ENCODE measurements at regions not wholly inside any gene's neighbourhood (a gene's known extent, or its start where the extent isn't known, plus 50 kb on each side); places are given as distances from the start of the nearest gene placed in this dataset.

- H3K4me3 ChIP-seq, result no peak overlapping the region
- intact Hi-C loops (cut with DNase I), result no loop called here
- WGBS, result 90% methylated on average over 3 of the region's 3 CpGs
Measured at GRCh38 chr16:80104401-80104800, 436.4 kb upstream of the DYNLRB2 start.

GRCh38 chr16:80103463-80103862, 437.3 kb upstream of the DYNLRB2 start:
- Histone ChIP-seq H3K4me3 (no peak overlapping the region), H3K36me3 (no peaks in the 10 kb centered on the region), H3K4me1 (no peaks in the 10 kb centered on the region), H3K9me3 (no peaks in the 10 kb centered on the region), H3K27me3 (no peaks in the 10 kb centered on the region), H3K27ac (replicated peaks in 1 of 4) (no peak overlapping the region)
- DNase-seq (ENCODE audit: extremely low spot score), result no peak
- 91% methylated on average over 7 of the region's 7 CpGs for WGBS
- TF ChIP-seq POLR2AphosphoS5 (IDR thresholded peaks at IDR 0.05) (no peak), CTCF (IDR thresholded peaks at IDR 0.05) (no peak), POLR2A (IDR thresholded peaks at IDR 0.05; ENCODE audit: low read depth) (no peak), EP300 (IDR thresholded peaks at IDR 0.05) (no peak)
- intact Hi-C loops (cut with DNase I), result no loop called here

More at GRCh38 chr16:80104401-80104800, 436.4 kb upstream of the DYNLRB2 start:
- Histone ChIP-seq H3K9me3 (no peaks in the 10 kb centered on the region), H3K27me3 (no peaks in the 10 kb centered on the region), H3K36me3 (no peaks in the 10 kb centered on the region), H3K27ac (replicated peaks in 1 of 4) (no peak overlapping the region), H3K4me1 (no peaks in the 10 kb centered on the region)
- DNase-seq (ENCODE audit: extremely low spot score), result no peak
- TF ChIP-seq CTCF (IDR thresholded peaks at IDR 0.05) (no peak), POLR2AphosphoS5 (IDR thresholded peaks at IDR 0.05) (no peak), POLR2A (IDR thresholded peaks at IDR 0.05; ENCODE audit: low read depth) (no peak), EP300 (IDR thresholded peaks at IDR 0.05) (no peak)

- H3K27me3 ChIP-seq, result no peaks in the 10 kb centered on the region
- no peaks in the 10 kb centered on the region for H3K36me3 ChIP-seq
- no peak overlapping the region for H3K27ac ChIP-seq (replicated peaks in 1 of 4)
- no peaks in the 10 kb centered on the region for H3K4me1 ChIP-seq
- H3K4me3 ChIP-seq, result no peak overlapping the region
- H3K9me3 ChIP-seq, result peaks cover 0 to 10% (median 9%) of the 10 kb centered on the region in 4 donors
- DNase-seq (ENCODE audit: extremely low spot score), result no peak
- intact Hi-C loops (cut with DNase I), result no loop called here
- no peak for TF ChIP-seq POLR2AphosphoS5 (IDR thresholded peaks at IDR 0.05)
Measured at GRCh38 chr16:80100846-80101451, 439.8 kb upstream of the DYNLRB2 start.

DNA sequence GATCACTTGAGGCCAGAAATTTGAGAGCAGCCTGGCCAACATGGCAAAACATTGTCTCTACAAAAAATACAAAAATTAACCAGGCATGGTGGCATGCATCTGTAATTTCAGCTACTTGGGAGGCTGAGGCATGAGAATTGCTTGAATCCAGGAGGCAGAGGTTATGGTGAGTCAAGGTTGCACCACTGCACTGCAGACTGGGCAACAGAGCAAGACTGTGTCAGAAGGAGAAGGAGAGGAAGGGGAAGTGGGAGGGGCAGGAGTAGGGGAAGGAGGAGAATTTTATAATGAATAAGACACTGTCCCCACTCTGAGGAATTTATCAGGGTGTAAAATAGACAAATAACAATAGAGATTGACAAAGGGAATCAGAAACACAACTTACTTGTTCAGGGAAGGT, 440.6 kb upstream of the DYNLRB2 start:
- H3K9me3 ChIP-seq, result peaks cover 0 to 10% (median 9%) of the 10 kb centered on the region in 4 donors
- H3K4me1 ChIP-seq, result no peaks in the 10 kb centered on the region
- no peaks in the 10 kb centered on the region for H3K27me3 ChIP-seq
- TF ChIP-seq CTCF (IDR thresholded peaks at IDR 0.05), result no peak
- no peak for TF ChIP-seq POLR2AphosphoS5 (IDR thresholded peaks at IDR 0.05)
- TF ChIP-seq POLR2A (IDR thresholded peaks at IDR 0.05; ENCODE audit: low read depth), result no peak
- TF ChIP-seq EP300 (IDR thresholded peaks at IDR 0.05), result no peak
- no peak overlapping the region for H3K27ac ChIP-seq (replicated peaks in 1 of 4)
- H3K36me3 ChIP-seq, result no peaks in the 10 kb centered on the region
- H3K4me3 ChIP-seq, result no peak overlapping the region
- intact Hi-C loops (cut with DNase I), result no loop called here
- no peak for DNase-seq (ENCODE audit: extremely low spot score)

- intact Hi-C loops (cut with DNase I), result no loop called here
- no peak for DNase-seq (ENCODE audit: extremely low spot score)
- Histone ChIP-seq H3K4me1 (no peaks in the 10 kb centered on the region), H3K4me3 (no peak overlapping the region), H3K27me3 (no peaks in the 10 kb centered on the region), H3K9me3 (peaks cover 0 to 10% (median 9%) of the 10 kb centered on the region in 4 donors), H3K27ac (replicated peaks in 1 of 4) (no peak overlapping the region), H3K36me3 (no peaks in the 10 kb centered on the region)
- TF ChIP-seq POLR2AphosphoS5 (IDR thresholded peaks at IDR 0.05) (no peak), EP300 (IDR thresholded peaks at IDR 0.05) (no peak), CTCF (IDR thresholded peaks at IDR 0.05) (no peak), POLR2A (IDR thresholded peaks at IDR 0.05; ENCODE audit: low read depth) (no peak)
- WGBS, result 100% methylated on average over 1 of the region's 1 CpG
Measured at GRCh38 chr16:80097098-80097497, 443.7 kb upstream of the DYNLRB2 start.

Measured in esophagus muscularis mucosa (tissue), 4 donors.